B cell (primary cell): ENCODE measurements at regions not wholly inside any gene's neighbourhood (a gene's known extent, or its start where the extent isn't known, plus 50 kb on each side); places are given as distances from the start of the nearest gene placed in this dataset.

ENCODE experiments used
- ATAC-seq: fragments of 200-7000 bp; cut with Tn5 transposase; one replicate; pipeline ENCODE4 v1.10.0; 2021; ENCODE audit warnings: low read depth, mild to moderate bottlenecking, moderate number of reproducible peaks, moderate library complexity
- CTCF ChIA-PET: fragments of 350-600 bp; sonication (Branson Sonifier 250); formaldehyde crosslinking; loops from one replicate; lab custom pipeline; 2021; ENCODE audit warnings: antibody characterized with exemption, inconsistent platforms; lab: Charles Lee
- POLR2A ChIA-PET: fragments of 350-600 bp; sonication (Branson Sonifier 250); formaldehyde crosslinking; loops from one replicate; lab custom pipeline; 2021; ENCODE audit warnings: antibody characterized with exemption; lab: Charles Lee
- DNase-seq: peaks from one replicate; pipeline ENCODE4 v3.0.0; 2013
- H2AFZ ChIP-seq: 2 replicates; pipeline ENCODE4 v1.6.1; 2012; ENCODE audit warnings: mild to moderate bottlenecking, low read depth, low read length; ENCODE audit not compliant: insufficient read depth, poor library complexity, severe bottlenecking
- H3K27ac ChIP-seq, 2 donors: 1 replicate in 1 of 2; 2 replicates in 1 of 2; pipeline ENCODE4 v1.5.1; 2012 to 2013; ENCODE audit warnings: low read length in 2 of 2, mild to moderate bottlenecking in 2 of 2, moderate library complexity in 1 of 2
- H3K27me3 ChIP-seq, 4 experiments: fragments of 200-600 bp in 1 of 4; sonication (generic) in 1 of 4; replicated peaks in 1 of 4; 1 replicate in 2 of 4; 2 replicates in 2 of 4; pipeline versions ENCODE4 v1.6.1 to v1.7.0; 2013 to 2016; ENCODE audit warnings: low read length in 3 of 4, mild to moderate bottlenecking in 2 of 4, mixed read lengths in 1 of 4, moderate library complexity in 1 of 4; ENCODE audit not compliant: insufficient read depth in 4 of 4, control insufficient read depth in 3 of 4; ENCODE audit errors: control extremely low read depth in 1 of 4
- H3K36me3 ChIP-seq, 2 experiments: replicated peaks in 1 of 2; 1 replicate in 1 of 2; 2 replicates in 1 of 2; pipeline versions ENCODE4 v1.6.1 to v1.7.1; 2013; ENCODE audit warnings: low read length in 1 of 2; ENCODE audit not compliant: insufficient read depth in 2 of 2, control insufficient read depth in 1 of 2; ENCODE audit errors: control extremely low read depth in 1 of 2, extremely low read depth in 1 of 2
- H3K4me1 ChIP-seq, 2 donors: fragments of 200-600 bp in 1 of 2; sonication (generic) in 1 of 2; 1 replicate in 1 of 2; 2 replicates in 1 of 2; pipeline versions ENCODE4 v1.5.1 to v1.6.1; 2013 to 2017; ENCODE audit warnings: low read length in 2 of 2; ENCODE audit not compliant: control insufficient read depth in 2 of 2, insufficient read depth in 2 of 2
- H3K4me2 ChIP-seq: replicated peaks from 2 replicates; pipeline ENCODE3; 2012; ENCODE audit warnings: mild to moderate bottlenecking, low read depth, low read length; ENCODE audit not compliant: poor library complexity, severe bottlenecking
- H3K4me3 ChIP-seq, 5 experiments: fragments of 200-600 bp in 1 of 5; sonication (generic) in 1 of 5; 1 replicate in 3 of 5; 2 replicates in 2 of 5; pipeline versions ENCODE4 v1.5.1 to v1.7.0; 2011 to 2016; ENCODE audit warnings: low read length in 4 of 5, mild to moderate bottlenecking in 4 of 5, low read depth in 2 of 5, control low read depth in 1 of 5, moderate library complexity in 1 of 5; ENCODE audit not compliant: insufficient read depth in 1 of 5; ENCODE audit errors: control extremely low read depth in 1 of 5, extremely low read depth in 1 of 5
- H3K79me2 ChIP-seq: fragments of 200-600 bp; sonication (generic); one replicate; pipeline ENCODE4 v1.6.0; 2016; ENCODE audit warnings: low read length; ENCODE audit not compliant: control insufficient read depth, insufficient read depth
- H3K9ac ChIP-seq: fragments of 200-600 bp; sonication (generic); 2 replicates; pipeline ENCODE4 v1.6.1; 2017; ENCODE audit warnings: mild to moderate bottlenecking, low read length, moderate library complexity
- H3K9me3 ChIP-seq, 3 donors: one replicate each; pipeline versions ENCODE4 v1.6.1 to v1.7.1; 2013; ENCODE audit warnings: low read length in 2 of 3; ENCODE audit not compliant: control insufficient read depth in 2 of 3, insufficient read depth in 1 of 3; ENCODE audit errors: control extremely low read depth in 1 of 3
- H4K20me1 ChIP-seq: 2 replicates; pipeline ENCODE4 v1.6.0; 2012; ENCODE audit warnings: mild to moderate bottlenecking, low read length; ENCODE audit not compliant: insufficient read depth, control insufficient read depth, poor library complexity, severe bottlenecking
- H3K27ac Mint-ChIP-seq: one replicate; pipeline ENCODE4 v1.8.0; 2021; ENCODE audit warnings: mixed read lengths
- H3K27me3 Mint-ChIP-seq: one replicate; pipeline ENCODE4 v1.8.0; 2021; ENCODE audit warnings: mixed read lengths
- H3K4me1 Mint-ChIP-seq: one replicate; pipeline ENCODE4 v1.8.0; 2021; ENCODE audit warnings: mixed read lengths
- H3K4me3 Mint-ChIP-seq: one replicate; pipeline ENCODE4 v1.8.0; 2021; ENCODE audit warnings: mixed read lengths
- H3K9me3 Mint-ChIP-seq: one replicate; pipeline ENCODE4 v1.8.0; 2022; ENCODE audit warnings: mixed read lengths; ENCODE audit not compliant: insufficient read depth
- CTCF ChIP-seq: fragments of 200-600 bp; IDR thresholded peaks from one replicate; pipeline ENCODE4 v1.8.0; 2022; ENCODE audit warnings: antibody characterized with exemption, mild to moderate bottlenecking
- EZH2 ChIP-seq: IDR thresholded peaks from 2 replicates; pipeline ENCODE4 v1.6.1; 2012; ENCODE audit warnings: borderline replicate concordance, low read depth, mild to moderate bottlenecking, moderate library complexity, low read length; ENCODE audit not compliant: insufficient read depth, poor library complexity, severe bottlenecking
- WGBS: methylation state at CpG from one replicate; pipeline ENCODE4 v1.1.5; 2013; ENCODE audit warnings: missing lambda C conversion rate; ENCODE audit not compliant: insufficient coverage; 5-methylcytosine and 5-hydroxymethylcytosine counted together
- intact Hi-C: fragments of 100-400 bp; cut with micrococcal nuclease; formaldehyde crosslinking; loops from one replicate; pipeline ENCODE4 v1.10.0; 2022

DNA sequence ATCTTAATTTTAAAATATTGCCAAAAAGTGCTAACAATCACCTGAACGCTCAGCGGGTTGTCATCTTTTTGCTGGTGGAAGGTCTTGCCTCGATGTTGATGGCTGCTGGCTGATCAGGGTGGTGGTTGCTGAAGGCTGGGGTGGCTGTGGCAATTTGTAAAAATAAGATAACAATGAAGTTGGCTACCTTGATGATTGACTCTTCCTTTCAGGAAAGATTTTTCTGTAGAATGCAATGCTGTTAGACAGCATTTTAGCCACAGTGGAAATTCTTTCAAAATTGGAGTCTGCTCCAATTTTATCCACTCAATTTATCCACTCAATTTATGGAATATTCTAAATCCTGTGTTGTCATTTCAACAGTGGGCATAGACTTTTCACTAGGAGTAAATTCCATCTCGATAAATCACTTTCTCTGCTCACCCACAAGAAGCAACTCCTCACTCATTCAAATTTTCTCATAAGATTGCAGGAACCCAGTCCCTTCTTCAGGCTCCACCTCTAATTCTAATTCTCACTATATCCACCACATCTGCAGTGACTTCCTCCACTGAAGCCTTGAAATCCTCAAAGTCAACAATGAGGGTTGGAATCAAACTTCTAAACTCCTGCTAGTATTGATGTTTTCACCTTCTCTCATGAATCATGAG lies 78.8 kb downstream of the LINC01488 start:
- TF ChIP-seq CTCF (no peak), EZH2 (no peak)
- H3K27ac Mint-ChIP-seq, result no peak overlapping the region

GRCh38 chr11:69562302-69562701 lies 78.7 kb upstream of the CCND1 start:
- peaks cover 10% of the 10 kb centered on the region for H3K9me3 Mint-ChIP-seq
- H3K27me3 ChIP-seq, result no peaks in the 10 kb centered on the region
- H3K4me3 ChIP-seq, result no peak overlapping the region
- ChIA-PET POLR2A (no interaction called here), CTCF (no interaction called here)
- H3K4me2 ChIP-seq, result no peak overlapping the region
- intact Hi-C loops, result no loop called here
- H3K4me1 ChIP-seq, result no peaks in the 10 kb centered on the region
- H3K27ac Mint-ChIP-seq, result no peak overlapping the region
- no peak overlapping the region for H2AFZ ChIP-seq
- H3K79me2 ChIP-seq, result no peaks in the 10 kb centered on the region
- no peak for ATAC-seq
- no peaks in the 10 kb centered on the region for H3K4me1 Mint-ChIP-seq
- no peaks in the 10 kb centered on the region for H3K36me3 ChIP-seq
- H3K9ac ChIP-seq, result no peak overlapping the region
- H3K27me3 Mint-ChIP-seq, result peaks cover 4% of the 10 kb centered on the region
- WGBS, result 93% methylated on average over 3 of the region's 4 CpGs
- H4K20me1 ChIP-seq, result no peaks in the 10 kb centered on the region
- H3K27ac ChIP-seq, result no peak overlapping the region
- DNase-seq, result no peak
- H3K9me3 ChIP-seq, result peaks cover 0 to 7% (median 0%) of the 10 kb centered on the region in 3 donors
- no peak overlapping the region for H3K4me3 Mint-ChIP-seq
- TF ChIP-seq EZH2 (no peak), CTCF (no peak)

More for the DNA sequence above, 78.8 kb downstream of the LINC01488 start:
- POLR2A ChIA-PET, result no interaction called here
- Histone ChIP-seq H3K9ac (no peak overlapping the region), H3K4me2 (no peak overlapping the region), H3K27ac (no peak overlapping the region), H4K20me1 (no peaks in the 10 kb centered on the region), H3K4me3 (no peak overlapping the region), H2AFZ (no peak overlapping the region), H3K9me3 (peaks cover 0 to 7% (median 0%) of the 10 kb centered on the region in 3 donors), H3K79me2 (no peaks in the 10 kb centered on the region), H3K27me3 (no peaks in the 10 kb centered on the region), H3K4me1 (no peaks in the 10 kb centered on the region), H3K36me3 (no peaks in the 10 kb centered on the region)
- Mint-ChIP-seq H3K27me3 (peaks cover under 1% of the 10 kb centered on the region), H3K4me1 (no peaks in the 10 kb centered on the region), H3K9me3 (peaks cover 3% of the 10 kb centered on the region), H3K4me3 (no peak overlapping the region)
- intact Hi-C loops, result no loop called here
- CTCF ChIA-PET, result no interaction called here
- ATAC-seq (no peak), DNase-seq (no peak)
- 100% methylated on average over 1 of the region's 4 CpGs for WGBS
